CD8-positive, alpha-beta memory T cell (primary cell): ENCODE measurements at regions not wholly inside any gene's neighbourhood (a gene's known extent, or its start where the extent isn't known, plus 50 kb on each side); places are given as distances from the start of the nearest gene placed in this dataset.

Source experiments
- CTCF ChIA-PET: fragments of 350-600 bp; sonication (Branson Sonifier 250); formaldehyde crosslinking; loops from one replicate; lab custom pipeline; 2021; ENCODE audit warnings: antibody characterized with exemption; lab: Charles Lee
- POLR2A ChIA-PET: fragments of 350-600 bp; sonication (Branson Sonifier 250); formaldehyde crosslinking; loops from one replicate; lab custom pipeline; 2021; ENCODE audit warnings: antibody characterized with exemption; lab: Charles Lee
- DNase-seq, 5 donors: peaks; one replicate each; pipeline versions ENCODE4 v3.0.0 to v3.0.0-alpha.2; 2020 to 2022; ENCODE audit warnings: mixed read lengths in 1 of 5
- H3K27ac ChIP-seq: one replicate; pipeline ENCODE4 v1.7.0; 2013; ENCODE audit warnings: low read depth, mild to moderate bottlenecking, low read length, moderate library complexity
- H3K27me3 ChIP-seq: 2 replicates; pipeline ENCODE4 v1.7.0; 2013; ENCODE audit warnings: low read length, mild to moderate bottlenecking; ENCODE audit not compliant: insufficient read depth, poor library complexity, severe bottlenecking
- H3K36me3 ChIP-seq: 2 replicates; pipeline ENCODE4 v1.7.0; 2013; ENCODE audit warnings: mild to moderate bottlenecking, low read length, moderate library complexity; ENCODE audit not compliant: insufficient read depth
- H3K4me1 ChIP-seq: 2 replicates; pipeline ENCODE4 v1.7.0; 2013; ENCODE audit warnings: mild to moderate bottlenecking, low read length, moderate library complexity; ENCODE audit not compliant: insufficient read depth
- H3K4me3 ChIP-seq: 2 replicates; pipeline ENCODE4 v1.7.0; 2013; ENCODE audit warnings: mild to moderate bottlenecking, low read length
- H3K9me3 ChIP-seq: 2 replicates; pipeline ENCODE4 v1.7.0; 2013; ENCODE audit warnings: mild to moderate bottlenecking, low read length
- H3K27ac Mint-ChIP-seq, 8 donors: one replicate each; pipeline ENCODE4 v1.8.0; 2020 to 2021; ENCODE audit warnings: mixed read lengths in 8 of 8, mild to moderate bottlenecking in 6 of 8, inconsistent platforms in 3 of 8, moderate library complexity in 3 of 8
- H3K27me3 Mint-ChIP-seq, 2 donors: one replicate each; pipeline ENCODE4 v1.8.0; 2020 to 2021; ENCODE audit warnings: mixed read lengths in 2 of 2, mild to moderate bottlenecking in 1 of 2, moderate library complexity in 1 of 2
- H3K36me3 Mint-ChIP-seq, 3 donors: one replicate each; pipeline ENCODE4 v1.8.0; 2020 to 2021; ENCODE audit warnings: mixed read lengths in 3 of 3, inconsistent platforms in 1 of 3, mild to moderate bottlenecking in 1 of 3
- H3K4me1 Mint-ChIP-seq, 3 donors: one replicate each; pipeline ENCODE4 v1.8.0; 2020 to 2021; ENCODE audit warnings: mixed read lengths in 3 of 3, inconsistent platforms in 1 of 3, mild to moderate bottlenecking in 1 of 3
- H3K4me3 Mint-ChIP-seq, 7 donors: one replicate each; pipeline ENCODE4 v1.8.0; 2020 to 2021; ENCODE audit warnings: mixed read lengths in 7 of 7, mild to moderate bottlenecking in 6 of 7, moderate library complexity in 4 of 7, inconsistent platforms in 2 of 7
- H3K9me3 Mint-ChIP-seq, 5 donors: one replicate each; pipeline ENCODE4 v1.8.0; 2020 to 2022; ENCODE audit warnings: mixed read lengths in 5 of 5, mild to moderate bottlenecking in 3 of 5, moderate library complexity in 2 of 5, inconsistent platforms in 1 of 5

GRCh38 chr20:11813106-11813890 is 104.4 kb upstream of the BTBD3 start:
- Histone ChIP-seq H3K4me1 (no peaks in the 10 kb centered on the region), H3K27ac (no peak overlapping the region), H3K9me3 (no peaks in the 10 kb centered on the region), H3K27me3 (no peaks in the 10 kb centered on the region), H3K36me3 (no peaks in the 10 kb centered on the region), H3K4me3 (no peak overlapping the region)
- Mint-ChIP-seq H3K27me3 (peaks cover 0 to 2% of the 10 kb centered on the region in 2 donors), H3K36me3 (no peaks in the 10 kb centered on the region), H3K27ac (no peak overlapping the region), H3K4me1 (no peaks in the 10 kb centered on the region), H3K9me3 (peaks cover 0 to 9% (median 2%) of the 10 kb centered on the region in 5 donors), H3K4me3 (no peak overlapping the region)
- POLR2A ChIA-PET = no interaction called here
- DNase-seq = no peak
- CTCF ChIA-PET = no interaction called here

- Mint-ChIP-seq H3K27me3 (peaks cover 0 to 2% of the 10 kb centered on the region in 2 donors), H3K4me3 (no peak overlapping the region), H3K4me1 (no peaks in the 10 kb centered on the region), H3K27ac (no peak overlapping the region), H3K9me3 (peaks cover 0 to 9% (median 3%) of the 10 kb centered on the region in 5 donors), H3K36me3 (no peaks in the 10 kb centered on the region)
- POLR2A ChIA-PET = no interaction called here
- Histone ChIP-seq H3K27ac (no peak overlapping the region), H3K27me3 (no peaks in the 10 kb centered on the region), H3K9me3 (no peaks in the 10 kb centered on the region), H3K36me3 (no peaks in the 10 kb centered on the region), H3K4me1 (no peaks in the 10 kb centered on the region), H3K4me3 (no peak overlapping the region)
- DNase-seq = no peak
- CTCF ChIA-PET = no interaction called here
Measured at GRCh38 chr20:11814267-11814666, 103.4 kb upstream of the BTBD3 start.

GRCh38 chr20:11820838-11821237 is 96.9 kb upstream of the BTBD3 start:
- H3K9me3 Mint-ChIP-seq = peaks cover 0 to 8% (median 3%) of the 10 kb centered on the region in 5 donors
- no peak overlapping the region for H3K27ac ChIP-seq
- CTCF ChIA-PET = no interaction called here
- no peaks in the 10 kb centered on the region for H3K36me3 ChIP-seq
- no peak overlapping the region for H3K27ac Mint-ChIP-seq
- no peak overlapping the region for H3K4me3 Mint-ChIP-seq
- no peaks in the 10 kb centered on the region for H3K36me3 Mint-ChIP-seq
- H3K4me1 ChIP-seq = no peaks in the 10 kb centered on the region
- H3K9me3 ChIP-seq = no peaks in the 10 kb centered on the region
- no peaks in the 10 kb centered on the region for H3K27me3 ChIP-seq
- H3K27me3 Mint-ChIP-seq = peaks cover 0 to 2% of the 10 kb centered on the region in 2 donors
- POLR2A ChIA-PET = no interaction called here
- H3K4me1 Mint-ChIP-seq = no peaks in the 10 kb centered on the region
- DNase-seq = no peak
- no peak overlapping the region for H3K4me3 ChIP-seq

- CTCF ChIA-PET = no interaction called here
- no peaks in the 10 kb centered on the region for H3K27me3 Mint-ChIP-seq
Measured at GRCh38 chr20:11822540-11822794, 95.2 kb upstream of the BTBD3 start.

GRCh38 chr20:11826334-11826733 is 91.4 kb upstream of the BTBD3 start:
- H3K4me1 Mint-ChIP-seq = no peaks in the 10 kb centered on the region
- no peaks in the 10 kb centered on the region for H3K36me3 ChIP-seq
- POLR2A ChIA-PET = no interaction called here
- H3K9me3 ChIP-seq = no peaks in the 10 kb centered on the region
- no peaks in the 10 kb centered on the region for H3K36me3 Mint-ChIP-seq
- no peak overlapping the region for H3K4me3 ChIP-seq
- H3K4me3 Mint-ChIP-seq = no peak overlapping the region
- no peaks in the 10 kb centered on the region for H3K27me3 ChIP-seq
- peaks cover 0 to 11% (median 8%) of the 10 kb centered on the region in 5 donors for H3K9me3 Mint-ChIP-seq
- H3K27ac Mint-ChIP-seq = no peak overlapping the region
- H3K27me3 Mint-ChIP-seq = no peaks in the 10 kb centered on the region
- DNase-seq = no peak
- CTCF ChIA-PET = no interaction called here
- H3K4me1 ChIP-seq = no peaks in the 10 kb centered on the region
- H3K27ac ChIP-seq = no peak overlapping the region

More at GRCh38 chr20:11822540-11822794, 95.2 kb upstream of the BTBD3 start:
- Histone ChIP-seq H3K27ac (no peak overlapping the region), H3K4me3 (no peak overlapping the region), H3K9me3 (no peaks in the 10 kb centered on the region), H3K36me3 (no peaks in the 10 kb centered on the region), H3K27me3 (no peaks in the 10 kb centered on the region), H3K4me1 (no peaks in the 10 kb centered on the region)
- no peak for DNase-seq
- H3K4me1 Mint-ChIP-seq = no peaks in the 10 kb centered on the region
- H3K36me3 Mint-ChIP-seq = no peaks in the 10 kb centered on the region
- H3K9me3 Mint-ChIP-seq = peaks cover 3 to 13% (median 5%) of the 10 kb centered on the region in 5 donors
- POLR2A ChIA-PET = no interaction called here
- H3K4me3 Mint-ChIP-seq = no peak overlapping the region
- H3K27ac Mint-ChIP-seq = no peak overlapping the region

GRCh38 chr20:11832397-11832796 is 85.3 kb upstream of the BTBD3 start:
- no peaks in the 10 kb centered on the region for H3K4me1 Mint-ChIP-seq
- H3K27ac Mint-ChIP-seq = no peak overlapping the region
- Histone ChIP-seq H3K4me1 (no peaks in the 10 kb centered on the region), H3K4me3 (no peak overlapping the region), H3K9me3 (no peaks in the 10 kb centered on the region), H3K27me3 (no peaks in the 10 kb centered on the region), H3K27ac (no peak overlapping the region), H3K36me3 (no peaks in the 10 kb centered on the region)
- H3K27me3 Mint-ChIP-seq = no peaks in the 10 kb centered on the region
- DNase-seq = no peak
- ChIA-PET POLR2A (no interaction called here), CTCF (no interaction called here)
- H3K9me3 Mint-ChIP-seq = peaks cover 3 to 14% (median 7%) of the 10 kb centered on the region in 5 donors
- peaks cover 0 to 2% (median 0%) of the 10 kb centered on the region in 3 donors for H3K36me3 Mint-ChIP-seq
- no peak overlapping the region for H3K4me3 Mint-ChIP-seq

GRCh38 chr20:11832851-11833250 is 84.8 kb upstream of the BTBD3 start:
- Mint-ChIP-seq H3K4me1 (no peaks in the 10 kb centered on the region), H3K27ac (no peak overlapping the region), H3K9me3 (peaks cover 3 to 13% (median 5%) of the 10 kb centered on the region in 5 donors), H3K36me3 (peaks cover 0 to 2% (median 0%) of the 10 kb centered on the region in 3 donors), H3K27me3 (no peaks in the 10 kb centered on the region), H3K4me3 (no peak overlapping the region)
- Histone ChIP-seq H3K4me3 (no peak overlapping the region), H3K27ac (no peak overlapping the region), H3K27me3 (no peaks in the 10 kb centered on the region), H3K4me1 (no peaks in the 10 kb centered on the region), H3K36me3 (no peaks in the 10 kb centered on the region), H3K9me3 (no peaks in the 10 kb centered on the region)
- ChIA-PET CTCF (no interaction called here), POLR2A (no interaction called here)
- DNase-seq = no peak

GRCh38 chr20:11833825-11834224 is 83.9 kb upstream of the BTBD3 start:
- DNase-seq = no peak
- Histone ChIP-seq H3K4me1 (no peaks in the 10 kb centered on the region), H3K27me3 (no peaks in the 10 kb centered on the region), H3K4me3 (no peak overlapping the region), H3K27ac (no peak overlapping the region), H3K36me3 (no peaks in the 10 kb centered on the region), H3K9me3 (no peaks in the 10 kb centered on the region)
- Mint-ChIP-seq H3K27me3 (no peaks in the 10 kb centered on the region), H3K27ac (no peak overlapping the region), H3K4me1 (no peaks in the 10 kb centered on the region), H3K4me3 (no peak overlapping the region), H3K9me3 (peaks cover 3 to 16% (median 6%) of the 10 kb centered on the region in 5 donors), H3K36me3 (peaks cover 0 to 2% (median 0%) of the 10 kb centered on the region in 3 donors)
- CTCF ChIA-PET = no interaction called here
- POLR2A ChIA-PET = no interaction called here
